ENCODE measurements at regions not wholly inside any gene's neighbourhood (a gene's known extent, or its start where the extent isn't known, plus 50 kb on each side); places are given as distances from the start of the nearest gene placed in this dataset.

GRCh38 chr6:66814156-66814555 lies 1107.1 kb upstream of the EYS start:
- DNase-seq = no peak

DNA sequence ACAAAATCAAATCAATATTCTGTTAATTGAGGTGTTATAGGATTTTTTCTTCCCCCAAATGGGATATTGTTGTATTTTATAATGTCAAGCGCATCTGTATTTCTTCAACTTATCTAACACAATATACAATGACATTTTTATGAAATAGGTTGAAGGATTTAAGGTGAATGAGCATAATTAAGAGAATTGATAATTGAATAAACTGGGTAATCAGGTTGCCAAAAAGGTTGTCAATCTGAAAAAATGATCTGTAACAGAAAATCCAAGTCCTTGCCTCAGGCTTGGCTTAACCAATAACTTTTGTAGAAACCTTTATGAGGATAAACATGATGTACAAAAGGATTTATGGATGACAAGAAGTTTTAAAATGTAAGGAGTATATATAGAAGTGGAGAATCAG lies 1101.7 kb upstream of the EYS start:
- no peak for DNase-seq

DNA sequence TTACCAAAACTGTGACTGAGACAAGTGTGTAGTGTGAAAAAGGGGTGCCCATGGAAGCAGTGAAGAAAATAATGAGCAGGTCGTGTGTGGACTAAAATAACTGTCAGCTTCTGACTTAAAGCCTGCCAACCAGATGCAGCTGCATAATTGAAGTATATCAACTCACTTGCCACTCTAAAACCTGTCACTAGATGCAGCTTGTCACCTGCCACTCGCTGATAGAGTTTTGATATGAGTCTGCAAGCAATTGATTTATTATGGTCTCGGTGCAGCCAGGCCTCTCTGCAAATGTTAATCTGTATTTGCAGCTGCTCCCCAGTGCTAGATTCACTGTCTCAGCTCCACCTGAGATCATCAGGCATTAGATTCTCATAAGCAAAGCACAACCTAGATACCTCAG lies 1090.0 kb upstream of the EYS start:
- DNase-seq = no peak

DNA sequence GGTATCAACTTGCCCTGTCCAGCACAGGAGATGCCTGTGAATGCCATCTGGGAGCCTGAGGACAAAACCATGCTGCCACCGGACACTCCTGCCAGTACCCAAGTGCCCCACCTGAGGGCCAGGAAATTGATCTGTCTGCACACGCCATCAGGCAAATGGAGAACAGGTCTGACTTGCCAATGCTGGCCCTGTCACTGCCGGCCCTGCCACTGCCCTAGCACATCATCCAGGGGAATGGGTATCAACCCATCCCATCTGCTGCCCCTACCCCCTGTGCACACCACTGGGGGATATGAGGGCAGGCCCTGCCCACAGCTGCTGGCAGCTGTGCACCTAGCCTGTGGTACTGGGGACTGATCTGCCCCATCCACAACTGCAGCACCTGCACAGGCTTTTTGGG lies 1081.6 kb upstream of the EYS start:
- DNase-seq = no peak

- DNase-seq = no peak
Measured at GRCh38 chr6:66772800-66773199, 1065.8 kb upstream of the EYS start.

DNA sequence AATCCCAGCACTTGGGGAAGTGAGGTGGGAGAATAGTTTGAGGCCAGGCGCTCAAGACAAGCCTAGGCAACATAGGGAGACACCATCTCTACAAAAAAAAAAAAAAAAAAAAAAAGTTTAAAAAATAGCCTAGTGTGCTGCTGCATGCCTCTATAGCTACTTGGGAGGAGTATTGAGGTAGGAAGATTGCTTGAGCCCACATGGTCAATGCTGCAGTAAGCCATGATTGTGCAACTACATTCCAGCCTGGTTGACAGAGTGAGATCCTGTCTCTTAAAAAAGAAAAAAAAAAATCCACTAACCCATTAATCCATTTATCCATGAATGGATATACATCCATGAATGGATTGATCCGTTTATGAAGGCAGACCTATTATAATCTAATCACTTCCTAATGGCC lies 1064.6 kb upstream of the EYS start:
- no peak for DNase-seq

DNA sequence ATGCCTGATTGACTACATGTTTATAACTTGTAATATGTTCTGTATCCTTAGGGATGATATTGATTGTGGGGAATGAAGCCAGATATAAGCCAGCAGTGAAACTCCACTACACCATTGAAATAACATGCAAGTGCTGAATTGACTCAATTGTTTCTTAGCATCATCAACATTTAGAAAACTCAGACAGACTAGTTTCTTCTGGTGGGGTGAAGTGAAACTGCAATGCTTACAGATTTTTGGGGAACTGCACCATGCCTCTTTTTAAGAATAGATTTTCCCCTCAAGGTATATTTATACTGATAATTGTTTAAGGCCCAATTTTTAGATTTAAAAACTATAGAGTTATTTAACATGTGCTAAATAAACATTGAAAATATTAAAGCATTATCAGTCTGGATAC lies 1044.6 kb upstream of the EYS start:
- no peak for DNase-seq

DNA sequence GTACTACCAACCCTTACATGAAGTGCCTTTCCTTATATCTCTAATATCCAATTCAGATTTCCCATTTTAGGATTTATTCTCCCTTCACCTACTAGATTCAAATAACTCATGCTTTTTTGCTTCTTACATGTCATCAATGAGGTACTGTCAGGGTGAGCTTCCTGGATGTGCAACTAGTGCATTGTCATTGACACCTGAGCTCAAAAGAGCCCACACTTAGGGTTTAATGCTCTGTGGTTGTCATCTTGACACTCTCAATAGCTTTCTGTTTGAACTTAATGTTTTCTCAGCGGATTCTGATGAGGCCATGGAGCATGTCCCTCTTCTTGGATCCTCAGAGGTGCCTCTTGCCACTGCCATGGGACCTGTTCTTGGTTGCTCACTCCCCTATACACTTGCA lies 1033.3 kb upstream of the EYS start:
- no peak for DNase-seq

DNA sequence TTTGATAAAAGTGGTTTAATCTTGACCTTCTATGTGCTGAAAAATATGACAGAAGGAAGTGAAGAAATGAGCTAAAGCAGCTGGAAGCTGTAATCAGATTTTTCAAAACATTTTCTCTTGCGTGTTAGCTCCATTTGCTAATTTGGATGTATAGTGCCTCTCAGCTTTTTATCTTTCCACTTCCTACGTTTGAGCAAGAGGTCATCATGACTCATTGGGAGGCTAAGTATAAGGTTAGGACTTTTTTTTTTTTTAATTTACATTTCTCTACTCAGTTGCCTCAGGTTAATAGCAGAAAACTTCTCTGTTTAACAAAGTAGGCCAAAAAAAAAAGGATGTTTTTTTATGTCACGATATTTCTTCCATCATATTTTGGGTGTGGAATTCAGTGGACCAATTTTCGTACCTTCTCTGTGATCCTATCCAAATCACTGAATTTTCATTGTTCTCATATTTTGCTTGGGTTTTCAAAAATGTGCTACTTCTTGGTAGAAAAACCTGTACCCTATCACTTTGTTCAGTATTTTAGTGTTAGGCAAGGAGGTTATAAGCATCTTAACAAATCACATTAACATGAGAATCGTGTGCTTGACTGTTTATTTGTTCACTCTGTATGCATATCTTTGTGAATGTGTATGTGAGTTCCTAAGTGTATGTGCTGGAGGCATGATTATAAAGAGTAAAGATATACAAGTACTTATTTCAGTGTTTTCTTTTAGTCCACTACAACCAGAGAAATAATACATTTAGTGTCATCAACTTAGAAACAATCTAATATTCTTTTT lies 1028.3 kb upstream of the EYS start:
- DNase-seq = no peak

- DNase-seq = no peak
Measured at GRCh38 chr6:66731310-66731709, 1024.3 kb upstream of the EYS start.

- no peak for DNase-seq
Measured at GRCh38 chr6:66725670-66726069, 1018.6 kb upstream of the EYS start.

DNA sequence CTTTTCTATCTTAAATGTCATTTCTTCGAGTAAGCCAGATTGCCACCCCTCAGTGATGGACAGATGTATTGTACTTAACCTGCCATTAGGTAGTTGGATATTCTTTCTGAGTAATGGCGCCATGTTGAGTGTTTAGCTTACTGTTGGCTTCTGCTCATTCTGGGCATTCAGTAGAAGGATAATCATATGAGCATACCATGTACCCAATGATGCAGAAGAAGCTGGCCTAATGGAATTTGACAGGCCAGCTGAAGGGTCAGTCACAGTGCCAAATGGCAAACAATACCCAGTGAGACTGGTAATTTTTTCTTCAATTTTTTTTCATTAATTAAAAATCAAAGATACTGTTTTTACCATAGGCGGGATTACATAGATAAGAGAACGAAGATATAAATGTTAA lies 1010.8 kb upstream of the EYS start:
- no peak for DNase-seq

- DNase-seq = no peak
Measured at GRCh38 chr6:66699385-66699784, 992.4 kb upstream of the EYS start.

- no peak for DNase-seq
Measured at GRCh38 chr6:66689608-66690007, 982.6 kb upstream of the EYS start.

DNA sequence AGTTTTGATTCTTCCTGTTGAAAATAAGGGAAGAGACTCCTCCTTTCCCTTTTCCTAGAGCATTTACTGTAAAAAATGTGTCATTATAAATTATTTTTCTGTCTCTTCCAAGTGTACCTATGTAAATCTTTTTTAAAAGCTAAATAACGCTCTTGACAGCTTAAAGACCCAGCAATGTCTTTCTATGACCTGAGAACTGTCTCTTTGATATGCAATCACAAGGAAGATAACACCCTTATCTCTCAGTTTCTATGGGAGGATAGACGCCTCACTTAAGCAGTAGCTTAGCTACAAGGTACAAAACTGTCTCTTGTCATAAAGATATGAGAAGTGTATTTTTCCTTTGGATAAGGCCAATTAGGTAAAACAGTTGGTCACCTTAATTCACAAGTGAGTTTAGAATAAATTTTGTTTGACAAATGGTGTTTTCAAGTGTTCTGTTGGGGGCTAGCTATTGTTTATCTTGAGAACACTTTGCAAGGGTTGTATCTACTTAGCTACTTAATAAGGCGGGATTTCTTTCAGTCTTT lies 980.6 kb upstream of the EYS start:
- DNase-seq = no peak

- no peak for DNase-seq
Measured at GRCh38 chr6:66675906-66676305, 968.9 kb upstream of the EYS start.

- no peak for DNase-seq
Measured at GRCh38 chr6:66664112-66664511, 957.1 kb upstream of the EYS start.

DNA sequence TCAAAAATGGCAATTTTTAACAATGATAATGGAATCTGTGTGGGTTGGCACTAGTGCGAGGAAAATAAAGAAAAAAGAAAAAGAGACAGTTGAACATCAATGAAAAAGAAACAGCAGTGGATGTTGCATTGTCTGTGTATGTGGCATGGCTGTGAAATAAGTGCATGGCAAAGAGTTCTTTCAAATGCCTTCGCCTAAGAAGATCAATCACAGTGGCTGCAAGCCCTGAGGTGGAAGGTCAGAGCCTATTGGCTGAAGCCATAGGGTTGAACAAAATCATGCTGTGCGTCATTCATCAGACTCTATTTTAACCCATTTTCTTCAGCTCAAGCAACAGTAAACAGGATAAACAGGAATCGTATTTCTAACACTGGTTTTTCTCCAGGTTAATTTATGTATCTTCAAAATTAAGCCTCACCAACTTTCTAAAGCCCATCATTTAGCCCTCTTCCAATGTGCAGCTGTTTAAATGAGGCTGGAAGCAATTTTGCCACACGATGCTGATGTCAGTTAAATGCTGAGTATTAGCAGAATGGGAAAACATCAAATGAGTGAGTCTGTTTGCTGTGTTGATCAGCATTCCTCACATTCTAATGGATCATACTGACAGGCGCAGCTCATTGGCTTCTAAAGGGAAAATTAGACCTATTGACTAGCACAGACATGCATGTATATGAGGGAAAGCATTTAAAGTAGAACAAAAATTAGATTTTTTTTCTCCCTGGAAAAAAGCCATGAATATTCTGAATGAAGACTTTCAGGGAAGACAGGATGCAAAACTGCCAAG lies 955.9 kb upstream of the EYS start:
- no peak for DNase-seq

DNA sequence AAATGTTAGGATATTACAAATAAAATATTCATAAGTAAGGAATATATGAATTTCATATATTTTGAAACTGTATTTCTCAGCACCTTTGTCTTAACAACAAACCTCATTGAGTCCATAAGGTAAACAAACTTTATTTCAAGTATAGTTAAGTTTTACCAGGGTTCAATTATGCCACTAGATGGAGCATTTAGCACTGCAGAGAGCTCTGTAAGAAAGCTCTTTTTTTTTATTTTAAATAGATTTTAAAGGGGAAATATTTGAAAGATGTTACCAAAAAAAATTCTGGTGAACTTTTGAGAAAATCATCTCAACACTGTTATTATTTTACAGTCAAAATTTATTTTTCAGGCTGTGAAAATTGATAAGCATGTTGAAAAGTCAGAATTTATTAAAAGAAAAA lies 955.2 kb upstream of the EYS start:
- no peak for DNase-seq

GRCh38 chr6:66655420-66655819 lies 948.4 kb upstream of the EYS start:
- no peak for DNase-seq

- no peak for DNase-seq
Measured at GRCh38 chr6:66638518-66638917, 931.5 kb upstream of the EYS start.

DNA sequence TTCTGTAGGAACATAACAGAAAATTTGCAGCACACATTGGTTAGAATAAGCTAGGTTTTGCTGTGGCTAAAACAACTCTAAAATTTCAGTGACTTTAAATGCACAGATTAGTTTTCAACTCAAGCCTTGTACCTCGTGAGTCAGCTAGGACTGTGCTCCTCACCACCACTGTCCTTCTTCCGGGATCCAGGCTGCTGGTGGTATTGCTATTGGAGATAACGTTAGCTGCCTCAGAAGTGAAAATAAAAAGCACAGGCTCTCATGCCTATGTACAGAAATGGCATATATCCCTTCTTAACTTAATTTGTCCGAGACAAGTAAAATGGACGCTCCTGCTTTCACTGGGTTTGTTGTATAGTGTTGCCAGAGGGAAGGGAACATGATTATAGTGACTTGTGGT lies 931.1 kb upstream of the EYS start:
- DNase-seq = no peak

DNA sequence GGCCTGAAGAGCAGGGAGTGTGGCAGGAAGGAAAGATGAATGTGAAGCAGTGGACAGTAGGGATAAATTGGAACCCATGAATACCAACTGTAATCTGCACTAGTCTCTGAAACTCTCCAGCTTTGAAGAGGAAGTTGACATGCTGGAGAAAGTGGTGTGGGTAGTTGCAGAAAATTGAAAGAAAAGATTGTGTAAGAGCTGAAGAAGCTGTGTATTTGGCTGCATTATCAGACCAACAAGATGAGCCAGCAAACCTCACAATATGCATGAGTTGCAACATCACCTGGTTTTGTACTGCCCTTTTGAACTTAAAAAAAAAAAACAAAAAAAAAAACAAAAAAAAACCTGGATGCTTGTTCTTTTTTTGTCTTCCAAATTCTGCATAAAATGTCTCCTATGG lies 921.9 kb upstream of the EYS start:
- DNase-seq = no peak
